K562 (cell line): ENCODE measurements at regions not wholly inside any gene's neighbourhood (a gene's known extent, or its start where the extent isn't known, plus 50 kb on each side); places are given as distances from the start of the nearest gene placed in this dataset.

Experiments used
- ATAC-seq: fragments of 200-7000 bp; cut with Tn5 transposase; 3 replicates; pipeline ENCODE4 v1.9.1; 2020; ENCODE audit warnings: moderate library complexity
- BruUV-seq: library from RNA; stranded (reverse); fragments of 400-500 nt; replicated peaks from 2 replicates; lab custom pipeline; 2021; lab: Mats Ljungman, UMichigan
- CTCF ChIA-PET: fragments of 300-600 bp; formaldehyde crosslinking; extraction: SDS; loops from one replicate; lab custom pipeline; 2021; ENCODE audit warnings: low intra/inter-chr PET ratio; lab: Yijun Ruan, JAX
- POLR2A ChIA-PET: fragments of 300-600, 350-650 bp; sonication (Branson Sonifier 250); formaldehyde crosslinking; extraction: SDS; loops from one replicate; lab custom pipeline; 2021; ENCODE audit warnings: antibody characterized with exemption, inconsistent platforms; lab: Yijun Ruan, JAX
- DNase-seq, 4 experiments: peaks; one replicate each; pipeline versions ENCODE4 v3.0.0 to v3.0.0-alpha.2; 2011 to 2018; ENCODE audit warnings: low spot score in 3 of 4, mixed read lengths in 3 of 4; ENCODE audit errors: extremely low read depth in 1 of 4
- FAIRE-seq: peaks from 2 replicates; lab custom pipeline; 2011; peaks lifted over from hg19 to GRCh38; lab: Jason Lieb, UNC
- H2AFZ ChIP-seq: 2 replicates; pipeline ENCODE4 v1.6.0; 2011; ENCODE audit warnings: low read depth, low read length, control low read depth, inconsistent platforms
- H3K27ac ChIP-seq: fragments of 200-600 bp; 3 replicates; pipeline ENCODE4 v1.8.0; 2011; ENCODE audit warnings: low read depth, mild to moderate bottlenecking, control low read depth, inconsistent platforms, low read length, moderate library complexity, mixed read lengths; ENCODE audit errors: extremely low read depth
- H3K27me3 ChIP-seq, 2 experiments: fragments of 300-600 bp in 1 of 2; 2 replicates in 1 of 2; 3 replicates in 1 of 2; pipeline versions ENCODE4 v1.6.0 to v1.8.0; 2011; ENCODE audit warnings: inconsistent platforms in 2 of 2, low read length in 2 of 2, mild to moderate bottlenecking in 1 of 2, mixed read lengths in 1 of 2, moderate library complexity in 1 of 2; ENCODE audit not compliant: control insufficient read depth in 2 of 2, insufficient read depth in 2 of 2
- H3K36me3 ChIP-seq: fragments of 300-600 bp; 3 replicates; pipeline ENCODE4 v1.8.0; 2011; ENCODE audit warnings: mild to moderate bottlenecking, low read length, inconsistent platforms; ENCODE audit not compliant: control insufficient read depth, insufficient read depth
- H3K4me1 ChIP-seq, 2 experiments: fragments of 200-600 bp in 1 of 2; replicated peaks in 1 of 2; 2 replicates in 1 of 2; 3 replicates in 1 of 2; pipeline versions ENCODE4 v1.5.1 to v1.8.0; 2011; ENCODE audit warnings: inconsistent platforms in 2 of 2, low read length in 2 of 2, mild to moderate bottlenecking in 1 of 2, mixed read lengths in 1 of 2, moderate library complexity in 1 of 2; ENCODE audit not compliant: control insufficient read depth in 2 of 2, insufficient read depth in 2 of 2
- H3K4me2 ChIP-seq: 2 replicates; pipeline ENCODE4 v1.6.1; 2011; ENCODE audit warnings: low read length, control low read depth, inconsistent platforms, mixed read lengths; ENCODE audit not compliant: insufficient read depth
- H3K4me3 ChIP-seq: fragments of 200-600 bp; sonication (generic), shearing (Covaris generic); 2 replicates; pipeline ENCODE4 v1.5.1; 2016; ENCODE audit warnings: control low read depth, inconsistent platforms
- H3K79me2 ChIP-seq: fragments of 200-600 bp; 3 replicates; pipeline ENCODE4 v1.8.0; 2011; ENCODE audit warnings: low read length, inconsistent platforms; ENCODE audit not compliant: control insufficient read depth, insufficient read depth
- H3K9ac ChIP-seq, 2 experiments: 2 replicates each; pipeline versions ENCODE4 v1.6.0 to v1.6.1; 2011; ENCODE audit warnings: low read depth in 2 of 2, low read length in 2 of 2, control low read depth in 1 of 2, inconsistent platforms in 1 of 2, mild to moderate bottlenecking in 1 of 2, mixed read lengths in 1 of 2; ENCODE audit not compliant: insufficient read depth in 1 of 2
- H3K9me1 ChIP-seq: one replicate; pipeline ENCODE4 v1.6.0; 2011; ENCODE audit warnings: inconsistent platforms, mild to moderate bottlenecking, low read length, moderate library complexity; ENCODE audit not compliant: control insufficient read depth, insufficient read depth
- H3K9me3 ChIP-seq: replicated peaks from 2 replicates; pipeline ENCODE4 v1.5.1; 2011; ENCODE audit warnings: low read depth, low read length, inconsistent platforms; ENCODE audit not compliant: control insufficient read depth, insufficient read depth
- H4K20me1 ChIP-seq: replicated peaks from 2 replicates; pipeline ENCODE4 v1.6.1; 2011; ENCODE audit warnings: low read length, inconsistent platforms, mixed read lengths; ENCODE audit not compliant: control insufficient read depth, insufficient read depth
- ADNP ChIP-seq: fragments of 200-800 bp; sonication (Bioruptor generic); IDR thresholded peaks from 2 replicates; pipeline ENCODE4 v1.6.1; 2016; ENCODE audit warnings: missing genetic modification characterization, missing compliant biosample characterization
- BCLAF1 ChIP-seq, 2 experiments: fragments of 450-650 bp in 1 of 2; IDR thresholded peaks; 2 replicates each; pipeline ENCODE4 v1.6.1; 2011 to 2017; ENCODE audit warnings: low read depth in 2 of 2, antibody characterized with exemption in 1 of 2, borderline replicate concordance in 1 of 2, low read length in 1 of 2, mild to moderate bottlenecking in 1 of 2, mixed read lengths in 1 of 2; ENCODE audit not compliant: control insufficient read depth in 1 of 2
- GATAD2B ChIP-seq: fragments of 450-650 bp; IDR thresholded peaks from 2 replicates; pipeline ENCODE4 v1.6.1; 2017; ENCODE audit warnings: mild to moderate bottlenecking, borderline replicate concordance
- GTF2A2 ChIP-seq: IDR thresholded peaks from 2 replicates; pipeline ENCODE4 v1.6.1; 2016; ENCODE audit warnings: mild to moderate bottlenecking, missing genetic modification characterization, missing compliant biosample characterization
- PHB ChIP-seq: fragments of 250-450 bp; sonication (Bioruptor Pico); IDR thresholded peaks from 2 replicates; pipeline ENCODE4 v1.5.0; 2021
- SAP30 ChIP-seq: fragments of 200-600 bp; sonication (generic); IDR thresholded peaks from 2 replicates; pipeline ENCODE4 v1.6.1; 2012; ENCODE audit warnings: borderline replicate concordance, low read depth, mild to moderate bottlenecking, moderate library complexity, low read length, control low read depth, inconsistent platforms; ENCODE audit not compliant: insufficient read depth, poor library complexity, severe bottlenecking
- SIN3B ChIP-seq: fragments of 450-650 bp; IDR thresholded peaks from 2 replicates; pipeline ENCODE4 v1.6.1; 2017; ENCODE audit warnings: low read depth, mild to moderate bottlenecking, moderate library complexity
- SREBF2 ChIP-seq: sonication (generic); formaldehyde crosslinking; IDR thresholded peaks from 2 replicates; pipeline ENCODE4 v1.4.0; 2020; ENCODE audit warnings: mild to moderate bottlenecking, missing genetic modification reagents
- TAF9B ChIP-seq: fragments of 450-650 bp; IDR thresholded peaks from 2 replicates; pipeline ENCODE4 v1.6.1; 2018; ENCODE audit warnings: mild to moderate bottlenecking; ENCODE audit not compliant: partially characterized antibody
- TSC22D4 ChIP-seq: fragments of 450-650 bp; IDR thresholded peaks from 2 replicates; pipeline ENCODE4 v1.6.1; 2016; ENCODE audit warnings: missing genetic modification characterization, missing biosample characterization, control low read depth
- XRCC5 ChIP-seq: fragments of 200-400 bp; formaldehyde crosslinking; IDR thresholded peaks from 2 replicates; pipeline ENCODE4 v1.6.1; 2017; ENCODE audit warnings: low read depth, mild to moderate bottlenecking, low read length
- ZBTB1 ChIP-seq: sonication (generic); formaldehyde crosslinking; IDR thresholded peaks from 2 replicates; pipeline ENCODE4 v1.8.1; 2023; ENCODE audit warnings: missing genetic modification reagents, low read depth, mild to moderate bottlenecking, borderline replicate concordance
- ZNF174 ChIP-seq: fragments of 250-450 bp; sonication (Bioruptor Pico); IDR thresholded peaks from 2 replicates; pipeline ENCODE4 v1.4.0; 2020; ENCODE audit warnings: mild to moderate bottlenecking
- ZNF232 ChIP-seq: sonication (generic); formaldehyde crosslinking; IDR thresholded peaks from 2 replicates; pipeline ENCODE4 v1.8.0; 2022; ENCODE audit warnings: mild to moderate bottlenecking, missing genetic modification reagents
- ZNF75A ChIP-seq: fragments of 450-650 bp; formaldehyde crosslinking; IDR thresholded peaks from 2 replicates; pipeline ENCODE4 v1.4.0; 2020; ENCODE audit warnings: mild to moderate bottlenecking
- whole genome bisulfite sequencing: fragments of 100-300 bp; shearing (Covaris generic); methylation state at CpG from one replicate; pipeline ENCODE4 v1.1.6; 2016; ENCODE audit warnings: low coverage, mixed read lengths; ENCODE audit not compliant: insufficient coverage; ENCODE audit errors: missing lambda C conversion rate; 5-methylcytosine and 5-hydroxymethylcytosine counted together
- in situ Hi-C: fragments of 300-500 bp; cut with MboI; formaldehyde crosslinking; loops from 4 replicates; pipeline ENCODE4 v1.15.0; 2018; ENCODE audit warnings: inconsistent platforms, mixed read lengths
- intact Hi-C: fragments of 100-400 bp; cut with micrococcal nuclease; formaldehyde crosslinking; loops from 2 replicates; pipeline ENCODE4 v1.14.2; 2022

DNA sequence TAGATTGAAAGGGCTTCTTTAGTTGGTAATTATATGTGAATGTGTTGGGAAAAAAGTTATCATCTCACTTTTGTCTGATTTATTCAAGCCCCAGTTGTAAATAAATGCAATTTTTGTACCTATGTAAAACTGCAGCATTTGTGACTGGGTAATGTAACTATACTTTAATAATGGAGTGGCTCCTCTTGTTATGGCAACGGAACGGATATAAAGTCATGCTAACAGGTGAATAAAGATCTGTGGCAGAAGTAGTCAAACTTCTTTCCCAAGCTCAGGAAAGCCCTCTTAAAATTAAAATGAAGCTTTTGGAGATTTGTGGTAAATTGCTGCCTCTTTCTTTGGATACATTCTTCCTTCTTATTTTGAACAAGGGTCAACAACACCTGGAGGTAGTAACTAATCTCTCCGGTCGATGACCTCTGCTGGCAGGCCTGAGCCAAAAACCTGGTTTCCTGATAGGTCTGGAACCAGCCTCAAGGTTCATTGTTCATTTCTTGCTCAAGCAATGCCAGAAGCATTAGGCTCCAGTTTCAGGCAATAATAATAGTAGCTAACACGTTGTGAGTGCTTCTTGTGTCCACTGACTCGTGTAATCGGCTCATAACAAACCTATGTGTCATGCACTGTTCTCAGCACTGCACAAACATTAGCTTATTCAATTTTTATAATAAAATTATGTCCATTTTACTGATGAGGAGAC, 313.4 kb upstream of the DACH1 start:
- CTCF ChIA-PET = no interaction called here

More for the DNA sequence above, 313.4 kb upstream of the DACH1 start:
- FAIRE-seq (no peak), DNase-seq (no peak), ATAC-seq (no peak)
- POLR2A ChIA-PET = no interaction called here
- Histone ChIP-seq H3K36me3 (no peaks in the 10 kb centered on the region), H3K9me3 (no peaks in the 10 kb centered on the region), H3K27ac (no peak overlapping the region), H3K4me2 (no peak overlapping the region), H4K20me1 (no peaks in the 10 kb centered on the region), H3K79me2 (no peaks in the 10 kb centered on the region), H3K9ac (no peak overlapping the region), H3K4me3 (no peak overlapping the region), H3K27me3 (no peaks in the 10 kb centered on the region), H3K9me1 (no peaks in the 10 kb centered on the region), H2AFZ (no peak overlapping the region), H3K4me1 (no peaks in the 10 kb centered on the region)
- no TSS peak for BruUV-seq
- TF ChIP-seq TAF9B (no peak), PHB (CRISPR knock-in tag) (no peak), GATAD2B (no peak), ZBTB1 (CRISPR knock-in tag) (no peak), ZNF75A (no peak), XRCC5 (no peak), BCLAF1 (IDR thresholded peaks at IDR 0.05; ENCODE audit: borderline replicate concordance in 1 of 2, control insufficient read depth in 1 of 2, low read depth in 2 of 2, low read length in 1 of 2) (no peak), GTF2A2 (tag) (no peak), SIN3B (no peak), TSC22D4 (no peak), ZNF232 (no peak), SREBF2 (CRISPR knock-in tag) (no peak), SAP30 (no peak), ADNP (no peak), ZNF174 (CRISPR knock-in tag) (no peak)
- intact Hi-C loops = no loop called here
- WGBS = 0% methylated on average over 7 of the region's 7 CpGs
- in situ Hi-C loops = no loop called here
